H1 (cell line): ENCODE measurements at regions not wholly inside any gene's neighbourhood (a gene's known extent, or its start where the extent isn't known, plus 50 kb on each side); places are given as distances from the start of the nearest gene placed in this dataset.

ENCODE experiments used
- CTCF ChIA-PET: fragments of 300-600 bp; sonication (Branson Sonifier 250); formaldehyde crosslinking; loops from one replicate; lab custom pipeline; 2021; ENCODE audit not compliant: partially characterized antibody; lab: Charles Lee
- POLR2A ChIA-PET: fragments of 300-600 bp; sonication (Branson Sonifier 250); formaldehyde crosslinking; loops from one replicate; lab custom pipeline; 2021; ENCODE audit warnings: inconsistent platforms; ENCODE audit not compliant: partially characterized antibody; lab: Charles Lee
- DNase-seq, 2 experiments: peaks; one replicate each; pipeline versions ENCODE4 v3.0.0 to v3.0.0-alpha.2; 2010 to 2022; ENCODE audit warnings: low spot score in 2 of 2, low read depth in 1 of 2, mixed read lengths in 1 of 2
- FAIRE-seq: peaks from 2 replicates; lab custom pipeline; 2011; peaks lifted over from hg19 to GRCh38; lab: Jason Lieb, UNC
- H2AFZ ChIP-seq: 2 replicates; pipeline ENCODE4 v1.8.1; 2012; ENCODE audit warnings: low read length, inconsistent platforms
- H2AK5ac ChIP-seq: 2 replicates; pipeline ENCODE4 v1.6.1; 2013; ENCODE audit warnings: low read depth, low read length
- H2BK120ac ChIP-seq: replicated peaks from 2 replicates; pipeline ENCODE3; 2013; ENCODE audit warnings: low read depth, low read length, inconsistent platforms
- H2BK12ac ChIP-seq: 2 replicates; pipeline ENCODE4 v1.6.1; 2013; ENCODE audit warnings: low read depth, low read length
- H2BK15ac ChIP-seq: 2 replicates; pipeline ENCODE4 v1.6.1; 2013; ENCODE audit warnings: low read length
- H2BK20ac ChIP-seq: 2 replicates; pipeline ENCODE4 v1.6.1; 2013; ENCODE audit warnings: low read length
- H2BK5ac ChIP-seq: 2 replicates; pipeline ENCODE4 v1.6.1; 2013; ENCODE audit warnings: low read depth, low read length
- H3K14ac ChIP-seq: 2 replicates; pipeline ENCODE4 v1.6.1; 2013; ENCODE audit warnings: inconsistent platforms; ENCODE audit not compliant: insufficient read length
- H3K18ac ChIP-seq: 2 replicates; pipeline ENCODE4 v1.6.1; 2013; ENCODE audit warnings: low read length; ENCODE audit errors: extremely low read depth
- H3K23ac ChIP-seq: 2 replicates; pipeline ENCODE4 v1.6.1; 2013; ENCODE audit warnings: inconsistent platforms; ENCODE audit not compliant: insufficient read length
- H3K23me2 ChIP-seq: 2 replicates; pipeline ENCODE4 v1.6.1; 2013; ENCODE audit warnings: low read depth, low read length
- H3K27ac ChIP-seq: 2 replicates; pipeline ENCODE4 v1.6.1; 2011; ENCODE audit warnings: low read depth, low read length, inconsistent platforms
- H3K27me3 ChIP-seq, 4 experiments: replicated peaks in 1 of 4; 1 replicate in 1 of 4; 2 replicates in 3 of 4; pipeline versions ENCODE4 v1.6.1 to v1.8.1; 2011 to 2013; ENCODE audit warnings: low read length in 3 of 4, mild to moderate bottlenecking in 3 of 4, inconsistent platforms in 2 of 4, mixed read lengths in 2 of 4, moderate library complexity in 1 of 4; ENCODE audit not compliant: control insufficient read depth in 3 of 4, insufficient read depth in 3 of 4; ENCODE audit errors: extremely low read depth in 1 of 4
- H3K36me3 ChIP-seq, 4 experiments: 2 replicates each; pipeline versions ENCODE4 v1.6.1 to v1.8.1; 2011 to 2013; ENCODE audit warnings: mild to moderate bottlenecking in 4 of 4, low read length in 3 of 4, moderate library complexity in 2 of 4, control low read depth in 1 of 4, inconsistent platforms in 1 of 4; ENCODE audit not compliant: insufficient read depth in 4 of 4, control insufficient read depth in 2 of 4
- H3K4ac ChIP-seq: replicated peaks from 2 replicates; pipeline ENCODE3; 2013; ENCODE audit warnings: low read length, low read depth, mixed read lengths, inconsistent platforms; ENCODE audit not compliant: insufficient read length
- H3K4me1 ChIP-seq, 4 experiments: replicated peaks in 1 of 4; 1 replicate in 1 of 4; 2 replicates in 3 of 4; pipeline versions ENCODE4 v1.6.1 to v1.8.1; 2011 to 2013; ENCODE audit warnings: low read length in 3 of 4, inconsistent platforms in 2 of 4, mixed read lengths in 1 of 4; ENCODE audit not compliant: insufficient read depth in 4 of 4, control insufficient read depth in 3 of 4
- H3K4me2 ChIP-seq, 2 experiments: 2 replicates each; pipeline versions ENCODE4 v1.6.1 to v1.8.1; 2011 to 2013; ENCODE audit warnings: low read depth in 2 of 2, low read length in 2 of 2, control low read depth in 1 of 2, inconsistent platforms in 1 of 2, mild to moderate bottlenecking in 1 of 2; ENCODE audit not compliant: insufficient read depth in 1 of 2
- H3K4me3 ChIP-seq, 4 experiments: fragments of 200-600, 300-600 bp in 1 of 4; sonication (generic), shearing (Covaris generic), sonication (Bioruptor Twin) in 1 of 4; 2 replicates each; pipeline versions ENCODE4 v1.5.1 to v1.8.1; 2011 to 2016; ENCODE audit warnings: low read length in 4 of 4, low read depth in 3 of 4, control low read depth in 2 of 4, inconsistent platforms in 2 of 4, mild to moderate bottlenecking in 2 of 4, mixed read lengths in 1 of 4, moderate library complexity in 1 of 4; ENCODE audit not compliant: insufficient read depth in 2 of 4; ENCODE audit errors: extremely low read depth in 1 of 4
- H3K56ac ChIP-seq: replicated peaks from 2 replicates; pipeline ENCODE3; 2013; ENCODE audit warnings: low read depth, mild to moderate bottlenecking, mixed read lengths, low read length, inconsistent platforms; ENCODE audit not compliant: insufficient read length
- H3K79me1 ChIP-seq: 2 replicates; pipeline ENCODE4 v1.6.1; 2013; ENCODE audit warnings: low read depth, low read length, control low read depth
- H3K79me2 ChIP-seq, 2 experiments: 2 replicates each; pipeline versions ENCODE4 v1.6.1 to v1.8.1; 2012 to 2013; ENCODE audit warnings: low read length in 2 of 2, mild to moderate bottlenecking in 2 of 2, inconsistent platforms in 1 of 2; ENCODE audit not compliant: insufficient read depth in 2 of 2, control insufficient read depth in 1 of 2
- H3K9ac ChIP-seq, 4 experiments: replicated peaks in 1 of 4; 1 replicate in 1 of 4; 2 replicates in 3 of 4; pipeline versions ENCODE4 v1.6.1 to v1.8.1; 2011 to 2013; ENCODE audit warnings: low read depth in 3 of 4, low read length in 3 of 4, control low read depth in 2 of 4, mild to moderate bottlenecking in 2 of 4, moderate library complexity in 2 of 4, inconsistent platforms in 1 of 4; ENCODE audit errors: extremely low read depth in 1 of 4
- H3K9me3 ChIP-seq, 2 experiments: 2 replicates each; pipeline versions ENCODE4 v1.6.1 to v1.8.1; 2012 to 2013; ENCODE audit warnings: mild to moderate bottlenecking in 2 of 2, moderate library complexity in 2 of 2, control low read depth in 1 of 2, inconsistent platforms in 1 of 2, low read depth in 1 of 2, low read length in 1 of 2, mixed read lengths in 1 of 2; ENCODE audit not compliant: insufficient read depth in 2 of 2
- H4K20me1 ChIP-seq, 2 experiments: replicated peaks in 1 of 2; 2 replicates each; pipeline versions ENCODE3 to v1.8.1; 2011 to 2013; ENCODE audit warnings: inconsistent platforms in 2 of 2, low read length in 2 of 2, mild to moderate bottlenecking in 1 of 2; ENCODE audit not compliant: insufficient read depth in 2 of 2, control insufficient read depth in 1 of 2
- H4K5ac ChIP-seq: 2 replicates; pipeline ENCODE4 v1.6.1; 2013; ENCODE audit warnings: low read length, low read depth, mixed read lengths, inconsistent platforms; ENCODE audit not compliant: insufficient read length
- H4K8ac ChIP-seq: 2 replicates; pipeline ENCODE4 v1.8.0; 2013; ENCODE audit warnings: mild to moderate bottlenecking, moderate library complexity, low read length, inconsistent platforms; ENCODE audit not compliant: insufficient read depth; ENCODE audit errors: extremely low read depth
- H4K91ac ChIP-seq: replicated peaks from 2 replicates; pipeline ENCODE3; 2013; ENCODE audit warnings: low read length, mixed read lengths, inconsistent platforms; ENCODE audit not compliant: insufficient read length
- ATF3 ChIP-seq: IDR thresholded peaks from 2 replicates; pipeline ENCODE4 v1.6.1; 2011; ENCODE audit warnings: low read depth, mild to moderate bottlenecking, low read length; ENCODE audit not compliant: insufficient read depth
- CBX8 ChIP-seq: fragments of 300-800, 300-1000 bp; sonication (generic); IDR thresholded peaks from 2 replicates; pipeline ENCODE4 v1.7.1; 2016; ENCODE audit warnings: low read depth, low read length, borderline replicate concordance
- E2F6 ChIP-seq: IDR thresholded peaks from 2 replicates; pipeline ENCODE4 v1.6.1; 2012; ENCODE audit warnings: inconsistent platforms
- HDAC6 ChIP-seq: IDR thresholded peaks from one replicate; pipeline ENCODE4 v1.7.1; 2012; ENCODE audit warnings: low read depth, mild to moderate bottlenecking, inconsistent platforms, low read length, moderate library complexity
- JUN ChIP-seq: IDR thresholded peaks from 2 replicates; pipeline ENCODE4 v1.6.1; 2011; ENCODE audit warnings: low read depth, mild to moderate bottlenecking, improper control_type of control experiment, low read length
- NRF1 ChIP-seq: IDR thresholded peaks from 2 replicates; pipeline ENCODE4 v1.6.1; 2011; ENCODE audit warnings: mild to moderate bottlenecking, low read depth, low read length, improper control_type of control experiment
- RAD21 ChIP-seq, 2 experiments: IDR thresholded peaks in 1 of 2; conservative IDR thresholded peaks in 1 of 2; 2 replicates each; pipeline ENCODE4 v1.6.1; 2011; ENCODE audit warnings: low read depth in 2 of 2, low read length in 2 of 2, improper control_type of control experiment in 1 of 2, inconsistent platforms in 1 of 2, mild to moderate bottlenecking in 1 of 2, moderate library complexity in 1 of 2
- RFX5 ChIP-seq: IDR thresholded peaks from 2 replicates; pipeline ENCODE4 v1.6.1; 2011; ENCODE audit warnings: low read depth, low read length, improper control_type of control experiment, borderline replicate concordance
- TBP ChIP-seq: IDR thresholded peaks from 2 replicates; pipeline ENCODE4 v1.6.1; 2011; ENCODE audit warnings: low read depth, low read length, improper control_type of control experiment
- ZNF274 ChIP-seq: IDR thresholded peaks from 2 replicates; pipeline ENCODE4 v1.7.0; 2012; ENCODE audit warnings: low read length, borderline replicate concordance; ENCODE audit errors: extremely low read depth
- WGBS, 2 experiments: shearing (Covaris generic) in 1 of 2; methylation state at CpG; one replicate each; pipeline versions ENCODE4 v1.1.6 to v1.1.7; 2013 to 2015; ENCODE audit warnings: low lambda C conversion rate in 2 of 2, mixed read lengths in 2 of 2, inconsistent platforms in 1 of 2, low coverage in 1 of 2, missing lambda C conversion rate in 1 of 2; ENCODE audit not compliant: insufficient replicate concordance in 2 of 2, insufficient coverage in 1 of 2, insufficient read length in 1 of 2; ENCODE audit errors: extremely low coverage in 1 of 2, missing lambda C conversion rate in 1 of 2; 5-methylcytosine and 5-hydroxymethylcytosine counted together
- TF ChIP-seq, protein P1 (sequence below): IDR thresholded peaks from 2 replicates; pipeline ENCODE4 v1.6.1; 2011; ENCODE audit warnings: low read length, improper control_type of control experiment

- no peak overlapping the region for H3K4ac ChIP-seq
- H2BK120ac ChIP-seq, result no peak overlapping the region
- H2BK15ac ChIP-seq, result peak overlapping the region; percentile 21; the same call in 1 of the 2 replicates
- H3K18ac ChIP-seq, result no peak overlapping the region
- ChIA-PET POLR2A (no interaction called here), CTCF (no interaction called here)
- peaks cover 10% of the 10 kb centered on the region; the same call in 1 of the 2 replicates for H3K23me2 ChIP-seq
- no peak for DNase-seq
- no peak for FAIRE-seq
- peak overlapping the region; percentile 86; the same call in 1 of the 2 replicates for H2BK20ac ChIP-seq
- no peaks in the 10 kb centered on the region for H3K79me1 ChIP-seq
- H3K4me2 ChIP-seq, result no peak overlapping the region
- 80% methylated on average over 7 of the region's 7 CpGs; no CpG with 5 or more reads in 1 of the 2 experiments for WGBS, 2 experiments
- H4K8ac ChIP-seq, result no peak overlapping the region; the same call in 1 of the 2 replicates
- no peak overlapping the region for H3K14ac ChIP-seq
- H4K91ac ChIP-seq, result no peak overlapping the region
- H3K9me3 ChIP-seq, result no peaks in the 10 kb centered on the region
- H2AFZ ChIP-seq, result no peak overlapping the region
- no peak overlapping the region for H3K23ac ChIP-seq
- H3K9ac ChIP-seq, result no peak overlapping the region
- H3K4me3 ChIP-seq, result no peak overlapping the region
- no peaks in the 10 kb centered on the region for H3K79me2 ChIP-seq
- H3K27me3 ChIP-seq, result no peaks in the 10 kb centered on the region; a peak in 1 of 7 replicates
- peaks cover 0 to 21% (median 6%) of the 10 kb centered on the region in 4 experiments; a peak in 4 of 7 replicates for H3K4me1 ChIP-seq
- H2BK5ac ChIP-seq, result no peak overlapping the region
- H2AK5ac ChIP-seq, result peak overlapping the region; percentile 28; the same call in 1 of the 2 replicates
- H3K36me3 ChIP-seq, result no peaks in the 10 kb centered on the region
- no peak overlapping the region; the same call in 1 of the 2 replicates for H2BK12ac ChIP-seq
- H3K27ac ChIP-seq, result no peak overlapping the region
- no peak overlapping the region for H4K5ac ChIP-seq
- H4K20me1 ChIP-seq, result no peaks in the 10 kb centered on the region
- no peak overlapping the region for H3K56ac ChIP-seq
- no peak for TF ChIP-seq RFX5
- no peak for TF ChIP-seq HDAC6
- TF ChIP-seq JUN, result no peak
- TF ChIP-seq, protein P1, sequence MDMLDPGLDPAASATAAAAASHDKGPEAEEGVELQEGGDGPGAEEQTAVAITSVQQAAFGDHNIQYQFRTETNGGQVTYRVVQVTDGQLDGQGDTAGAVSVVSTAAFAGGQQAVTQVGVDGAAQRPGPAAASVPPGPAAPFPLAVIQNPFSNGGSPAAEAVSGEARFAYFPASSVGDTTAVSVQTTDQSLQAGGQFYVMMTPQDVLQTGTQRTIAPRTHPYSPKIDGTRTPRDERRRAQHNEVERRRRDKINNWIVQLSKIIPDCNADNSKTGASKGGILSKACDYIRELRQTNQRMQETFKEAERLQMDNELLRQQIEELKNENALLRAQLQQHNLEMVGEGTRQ, result no peak
- no peak for TF ChIP-seq E2F6
- TF ChIP-seq ZNF274, result no peak
- no peak for TF ChIP-seq ATF3
- TF ChIP-seq CBX8, result no peak
- no peak for TF ChIP-seq NRF1
- no peak for TF ChIP-seq RAD21 (IDR thresholded peaks at IDR 0.05 in 1 of 2, conservative IDR thresholded peaks at IDR 0.05 in 1 of 2; ENCODE audit: low read depth in 2 of 2, low read length in 2 of 2)
- no peak for TF ChIP-seq TBP
Observed at GRCh38 chr22:48357961-48358360, 1469.7 kb downstream of the BRD1 start.
